ENCODE measurements at regions not wholly inside any gene's neighbourhood (a gene's known extent, or its start where the extent isn't known, plus 50 kb on each side); places are given as distances from the start of the nearest gene placed in this dataset.

DNA sequence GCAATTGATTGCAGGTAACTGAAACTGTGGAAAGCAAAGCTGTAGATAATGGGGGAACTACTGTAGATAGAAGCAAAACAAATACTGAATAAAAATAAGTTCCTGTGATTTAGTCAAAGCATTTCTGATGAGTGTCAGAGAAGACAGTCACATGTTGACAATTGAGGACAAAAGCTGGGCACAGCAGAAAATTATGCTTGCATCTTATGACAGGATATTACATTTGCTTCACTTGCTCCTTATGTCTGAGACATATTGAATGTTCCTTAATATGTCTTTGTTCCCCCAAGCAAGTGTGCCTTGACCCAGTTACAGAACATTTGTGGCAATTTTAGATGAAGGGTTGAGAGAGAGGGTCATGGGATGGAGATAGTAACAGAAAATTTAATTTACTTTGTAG, 526.0 kb upstream of the B3GALT2 start:
- no peak for TF ChIP-seq POLR2AphosphoS5 (IDR thresholded peaks at IDR 0.05; ENCODE audit: low read depth)
- TF ChIP-seq, protein P1, sequence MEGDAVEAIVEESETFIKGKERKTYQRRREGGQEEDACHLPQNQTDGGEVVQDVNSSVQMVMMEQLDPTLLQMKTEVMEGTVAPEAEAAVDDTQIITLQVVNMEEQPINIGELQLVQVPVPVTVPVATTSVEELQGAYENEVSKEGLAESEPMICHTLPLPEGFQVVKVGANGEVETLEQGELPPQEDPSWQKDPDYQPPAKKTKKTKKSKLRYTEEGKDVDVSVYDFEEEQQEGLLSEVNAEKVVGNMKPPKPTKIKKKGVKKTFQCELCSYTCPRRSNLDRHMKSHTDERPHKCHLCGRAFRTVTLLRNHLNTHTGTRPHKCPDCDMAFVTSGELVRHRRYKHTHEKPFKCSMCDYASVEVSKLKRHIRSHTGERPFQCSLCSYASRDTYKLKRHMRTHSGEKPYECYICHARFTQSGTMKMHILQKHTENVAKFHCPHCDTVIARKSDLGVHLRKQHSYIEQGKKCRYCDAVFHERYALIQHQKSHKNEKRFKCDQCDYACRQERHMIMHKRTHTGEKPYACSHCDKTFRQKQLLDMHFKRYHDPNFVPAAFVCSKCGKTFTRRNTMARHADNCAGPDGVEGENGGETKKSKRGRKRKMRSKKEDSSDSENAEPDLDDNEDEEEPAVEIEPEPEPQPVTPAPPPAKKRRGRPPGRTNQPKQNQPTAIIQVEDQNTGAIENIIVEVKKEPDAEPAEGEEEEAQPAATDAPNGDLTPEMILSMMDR (IDR thresholded peaks at IDR 0.05; ENCODE audit: insufficient read depth, low read length), result no peak
- TF ChIP-seq SPI1 (IDR thresholded peaks at IDR 0.05; ENCODE audit: borderline replicate concordance, low read depth), result no peak

All from HL-60 (cell line).